A549 (cell line): ENCODE measurements at regions not wholly inside any gene's neighbourhood (a gene's known extent, or its start where the extent isn't known, plus 50 kb on each side); places are given as distances from the start of the nearest gene placed in this dataset.

Experiments
- CEBPB ChIP-seq, 2 experiments: fragments of >200 bp in 1 of 2; sonication (Bioruptor Twin) in 1 of 2; formaldehyde crosslinking in 1 of 2; IDR thresholded peaks; 2 replicates each; pipeline ENCODE4 v1.6.1; 2012 to 2016
- CHD2 ChIP-seq: fragments of 150-350 bp; IDR thresholded peaks from 2 replicates; pipeline ENCODE4 v1.6.1; 2014; ENCODE audit warnings: low read length; ENCODE audit not compliant: partially characterized antibody
- ESRRA ChIP-seq: fragments of 150-350 bp; IDR thresholded peaks from 2 replicates; pipeline ENCODE4 v1.6.1; 2014; ENCODE audit warnings: mild to moderate bottlenecking, low read length, borderline replicate concordance
- FOSL2 ChIP-seq, 2 experiments: fragments of 450-650 bp in 1 of 2; fragments of >200 bp in 1 of 2; sonication (Bioruptor Twin) in 1 of 2; formaldehyde crosslinking; IDR thresholded peaks; 2 replicates each; pipeline versions ENCODE4 v1.5.0 to v1.6.1; 2016 to 2020; ENCODE audit warnings: mild to moderate bottlenecking in 1 of 2, moderate library complexity in 1 of 2
- KDM1A ChIP-seq: fragments of 200-600 bp; sonication (generic); IDR thresholded peaks from 2 replicates; pipeline ENCODE4 v1.6.1; 2016; ENCODE audit warnings: low read depth, mild to moderate bottlenecking
- POLR2A ChIP-seq: IDR thresholded peaks from 2 replicates; pipeline ENCODE4 v1.6.1; 2012; ENCODE audit warnings: mild to moderate bottlenecking, low read length
- RCOR1 ChIP-seq: fragments of 150-350 bp; IDR thresholded peaks from 2 replicates; pipeline ENCODE4 v1.6.1; 2014; ENCODE audit warnings: antibody characterized with exemption, low read length, low read depth
- SMC3 ChIP-seq: fragments of >200 bp; sonication (Bioruptor Twin); formaldehyde crosslinking; IDR thresholded peaks from 3 replicates; pipeline ENCODE4 v1.6.1; 2018; ENCODE audit warnings: inconsistent platforms
- TFCP2L1 ChIP-seq: fragments of 250-450 bp; sonication (Bioruptor Pico); IDR thresholded peaks from 2 replicates; pipeline ENCODE4 v1.5.0; 2021; ENCODE audit warnings: mild to moderate bottlenecking
- ZC3H11A ChIP-seq: fragments of 450-650 bp; IDR thresholded peaks from 2 replicates; pipeline ENCODE4 v1.6.1; 2014; ENCODE audit warnings: antibody characterized with exemption, mild to moderate bottlenecking
- TF ChIP-seq, protein P1 (sequence below): fragments of >200 bp; sonication (Bioruptor Twin); formaldehyde crosslinking; IDR thresholded peaks from 3 replicates; pipeline ENCODE4 v1.5.1; 2016
- TF ChIP-seq, protein P2 (sequence below): fragments of 150-350 bp; IDR thresholded peaks from 2 replicates; pipeline ENCODE4 v1.6.1; 2014; ENCODE audit warnings: low read depth, mild to moderate bottlenecking, low read length
- TF ChIP-seq, protein P3 (sequence below): IDR thresholded peaks from 2 replicates; pipeline ENCODE4 v1.6.1; 2012
- TF ChIP-seq, protein P4 (sequence below): fragments of 200-600 bp; sonication (generic); IDR thresholded peaks from 2 replicates; pipeline ENCODE4 v1.6.1; 2016; ENCODE audit warnings: antibody characterized with exemption, mild to moderate bottlenecking, moderate library complexity

DNA sequence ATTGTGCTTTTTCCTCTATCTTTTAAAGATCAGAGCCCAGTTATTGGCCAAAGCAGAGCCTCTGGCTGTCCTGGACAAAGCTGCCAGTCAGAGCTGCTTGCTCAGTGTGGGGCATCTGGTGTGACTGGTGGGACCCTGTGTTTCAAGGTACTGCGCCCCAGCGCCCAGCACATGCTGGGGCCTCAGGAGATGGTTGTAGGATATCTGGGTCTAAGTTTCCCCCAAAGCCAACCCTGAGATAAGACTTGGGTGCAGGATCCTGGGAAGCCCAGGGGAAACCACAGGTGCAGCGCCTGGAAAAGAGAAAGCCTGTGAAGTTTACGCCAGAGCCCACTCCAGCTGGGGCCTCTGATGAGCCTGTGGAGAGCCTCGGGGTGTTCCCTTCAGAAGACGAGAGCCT is 117.7 kb downstream of the RPIA start:
- TF ChIP-seq TFCP2L1 (CRISPR knock-in tag) = no peak
- no peak for TF ChIP-seq ESRRA
- no peak for TF ChIP-seq POLR2A
- TF ChIP-seq, protein P1, sequence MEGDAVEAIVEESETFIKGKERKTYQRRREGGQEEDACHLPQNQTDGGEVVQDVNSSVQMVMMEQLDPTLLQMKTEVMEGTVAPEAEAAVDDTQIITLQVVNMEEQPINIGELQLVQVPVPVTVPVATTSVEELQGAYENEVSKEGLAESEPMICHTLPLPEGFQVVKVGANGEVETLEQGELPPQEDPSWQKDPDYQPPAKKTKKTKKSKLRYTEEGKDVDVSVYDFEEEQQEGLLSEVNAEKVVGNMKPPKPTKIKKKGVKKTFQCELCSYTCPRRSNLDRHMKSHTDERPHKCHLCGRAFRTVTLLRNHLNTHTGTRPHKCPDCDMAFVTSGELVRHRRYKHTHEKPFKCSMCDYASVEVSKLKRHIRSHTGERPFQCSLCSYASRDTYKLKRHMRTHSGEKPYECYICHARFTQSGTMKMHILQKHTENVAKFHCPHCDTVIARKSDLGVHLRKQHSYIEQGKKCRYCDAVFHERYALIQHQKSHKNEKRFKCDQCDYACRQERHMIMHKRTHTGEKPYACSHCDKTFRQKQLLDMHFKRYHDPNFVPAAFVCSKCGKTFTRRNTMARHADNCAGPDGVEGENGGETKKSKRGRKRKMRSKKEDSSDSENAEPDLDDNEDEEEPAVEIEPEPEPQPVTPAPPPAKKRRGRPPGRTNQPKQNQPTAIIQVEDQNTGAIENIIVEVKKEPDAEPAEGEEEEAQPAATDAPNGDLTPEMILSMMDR = no peak
- no peak for TF ChIP-seq RCOR1
- TF ChIP-seq, protein P2, sequence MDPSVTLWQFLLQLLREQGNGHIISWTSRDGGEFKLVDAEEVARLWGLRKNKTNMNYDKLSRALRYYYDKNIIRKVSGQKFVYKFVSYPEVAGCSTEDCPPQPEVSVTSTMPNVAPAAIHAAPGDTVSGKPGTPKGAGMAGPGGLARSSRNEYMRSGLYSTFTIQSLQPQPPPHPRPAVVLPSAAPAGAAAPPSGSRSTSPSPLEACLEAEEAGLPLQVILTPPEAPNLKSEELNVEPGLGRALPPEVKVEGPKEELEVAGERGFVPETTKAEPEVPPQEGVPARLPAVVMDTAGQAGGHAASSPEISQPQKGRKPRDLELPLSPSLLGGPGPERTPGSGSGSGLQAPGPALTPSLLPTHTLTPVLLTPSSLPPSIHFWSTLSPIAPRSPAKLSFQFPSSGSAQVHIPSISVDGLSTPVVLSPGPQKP = no peak
- TF ChIP-seq ZC3H11A = no peak
- no peak for TF ChIP-seq FOSL2 (IDR thresholded peaks at IDR 0.05)
- TF ChIP-seq FOSL2 (CRISPR knock-in tag; IDR thresholded peaks at IDR 0.05) = no peak
- no peak for TF ChIP-seq KDM1A
- no peak for TF ChIP-seq CEBPB (IDR thresholded peaks at IDR 0.05)
- TF ChIP-seq, protein P3, sequence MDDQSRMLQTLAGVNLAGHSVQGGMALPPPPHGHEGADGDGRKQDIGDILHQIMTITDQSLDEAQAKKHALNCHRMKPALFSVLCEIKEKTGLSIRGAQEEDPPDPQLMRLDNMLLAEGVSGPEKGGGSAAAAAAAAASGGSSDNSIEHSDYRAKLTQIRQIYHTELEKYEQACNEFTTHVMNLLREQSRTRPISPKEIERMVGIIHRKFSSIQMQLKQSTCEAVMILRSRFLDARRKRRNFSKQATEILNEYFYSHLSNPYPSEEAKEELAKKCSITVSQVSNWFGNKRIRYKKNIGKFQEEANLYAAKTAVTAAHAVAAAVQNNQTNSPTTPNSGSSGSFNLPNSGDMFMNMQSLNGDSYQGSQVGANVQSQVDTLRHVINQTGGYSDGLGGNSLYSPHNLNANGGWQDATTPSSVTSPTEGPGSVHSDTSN = no peak
- TF ChIP-seq, protein P4, sequence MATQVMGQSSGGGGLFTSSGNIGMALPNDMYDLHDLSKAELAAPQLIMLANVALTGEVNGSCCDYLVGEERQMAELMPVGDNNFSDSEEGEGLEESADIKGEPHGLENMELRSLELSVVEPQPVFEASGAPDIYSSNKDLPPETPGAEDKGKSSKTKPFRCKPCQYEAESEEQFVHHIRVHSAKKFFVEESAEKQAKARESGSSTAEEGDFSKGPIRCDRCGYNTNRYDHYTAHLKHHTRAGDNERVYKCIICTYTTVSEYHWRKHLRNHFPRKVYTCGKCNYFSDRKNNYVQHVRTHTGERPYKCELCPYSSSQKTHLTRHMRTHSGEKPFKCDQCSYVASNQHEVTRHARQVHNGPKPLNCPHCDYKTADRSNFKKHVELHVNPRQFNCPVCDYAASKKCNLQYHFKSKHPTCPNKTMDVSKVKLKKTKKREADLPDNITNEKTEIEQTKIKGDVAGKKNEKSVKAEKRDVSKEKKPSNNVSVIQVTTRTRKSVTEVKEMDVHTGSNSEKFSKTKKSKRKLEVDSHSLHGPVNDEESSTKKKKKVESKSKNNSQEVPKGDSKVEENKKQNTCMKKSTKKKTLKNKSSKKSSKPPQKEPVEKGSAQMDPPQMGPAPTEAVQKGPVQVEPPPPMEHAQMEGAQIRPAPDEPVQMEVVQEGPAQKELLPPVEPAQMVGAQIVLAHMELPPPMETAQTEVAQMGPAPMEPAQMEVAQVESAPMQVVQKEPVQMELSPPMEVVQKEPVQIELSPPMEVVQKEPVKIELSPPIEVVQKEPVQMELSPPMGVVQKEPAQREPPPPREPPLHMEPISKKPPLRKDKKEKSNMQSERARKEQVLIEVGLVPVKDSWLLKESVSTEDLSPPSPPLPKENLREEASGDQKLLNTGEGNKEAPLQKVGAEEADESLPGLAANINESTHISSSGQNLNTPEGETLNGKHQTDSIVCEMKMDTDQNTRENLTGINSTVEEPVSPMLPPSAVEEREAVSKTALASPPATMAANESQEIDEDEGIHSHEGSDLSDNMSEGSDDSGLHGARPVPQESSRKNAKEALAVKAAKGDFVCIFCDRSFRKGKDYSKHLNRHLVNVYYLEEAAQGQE = no peak
- no peak for TF ChIP-seq CHD2
- no peak for TF ChIP-seq SMC3
